HG03159 (cell line): ENCODE measurements at regions not wholly inside any gene's neighbourhood (a gene's known extent, or its start where the extent isn't known, plus 50 kb on each side); places are given as distances from the start of the nearest gene placed in this dataset.
"Not testable (repeated sequence)": the region's sequence is repeated elsewhere in the genome, so short reads cannot be mapped to it uniquely, and the experiment has no call there.

Experiments used
- ATAC-seq: cut with Tn5 transposase; IDR thresholded peaks from one replicate; pipeline ENCODE4 v1.9.1; 2021; ENCODE audit warnings: mild to moderate bottlenecking, moderate library complexity; ENCODE audit not compliant: unreplicated experiment

DNA sequence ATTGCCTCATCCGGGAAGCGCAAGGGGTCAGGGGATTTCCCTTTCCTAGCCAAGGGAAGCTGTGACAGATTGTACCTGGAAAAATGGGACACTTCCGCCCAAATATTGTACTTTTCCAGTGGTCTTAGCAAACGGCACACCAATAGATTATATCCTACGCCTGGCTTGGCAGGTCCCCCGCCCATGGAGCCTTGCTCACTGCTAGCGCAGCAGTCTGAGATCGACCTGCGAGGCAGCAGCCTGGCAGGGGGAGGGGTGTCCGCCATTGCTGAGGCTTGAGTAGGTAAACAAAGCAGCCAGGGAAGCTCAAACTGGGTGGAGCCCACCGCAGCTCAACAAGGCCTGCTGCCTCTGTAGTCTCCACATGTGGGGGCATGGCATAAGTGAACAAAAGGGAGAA lies 1075.4 kb upstream of the GOT2 start:
- not testable (repeated sequence) for ATAC-seq

DNA sequence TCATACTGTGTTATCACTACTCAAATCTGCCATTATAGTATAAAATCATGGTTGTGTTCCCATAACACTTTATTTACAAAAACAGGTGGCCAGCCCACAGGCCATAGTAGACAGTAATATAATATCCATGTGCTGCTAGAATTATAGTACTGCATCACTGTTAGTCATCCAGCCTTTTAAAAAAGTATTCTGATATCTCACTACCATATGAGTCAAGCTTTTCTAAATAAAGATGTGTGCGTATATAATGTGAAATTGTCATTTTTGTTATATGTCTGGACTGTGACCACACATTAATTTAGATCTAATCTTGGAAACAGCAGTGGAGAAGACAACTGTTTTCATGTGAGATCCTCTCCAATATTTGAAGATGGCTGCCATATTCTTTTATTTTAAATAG lies 1049.1 kb upstream of the GOT2 start:
- no peak for ATAC-seq

DNA sequence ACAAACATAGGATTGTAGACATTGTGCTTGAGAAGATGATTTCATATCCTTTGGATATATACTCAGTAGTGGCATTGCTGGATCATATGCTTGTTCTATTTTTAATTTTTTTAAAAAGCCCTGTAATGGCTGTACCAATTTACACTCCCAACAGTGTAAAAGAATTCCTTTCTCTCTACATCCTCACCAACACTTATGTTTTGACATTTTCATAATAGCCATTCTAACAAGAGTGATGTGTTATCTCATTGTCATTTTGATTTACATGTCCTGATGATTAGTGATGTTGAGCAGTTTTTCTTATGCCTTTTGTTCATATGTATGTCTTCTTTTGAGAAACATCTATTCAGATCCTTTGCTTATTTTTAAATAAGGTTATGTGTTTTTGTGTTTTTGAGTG lies 1039.2 kb upstream of the GOT2 start:
- no peak for ATAC-seq

DNA sequence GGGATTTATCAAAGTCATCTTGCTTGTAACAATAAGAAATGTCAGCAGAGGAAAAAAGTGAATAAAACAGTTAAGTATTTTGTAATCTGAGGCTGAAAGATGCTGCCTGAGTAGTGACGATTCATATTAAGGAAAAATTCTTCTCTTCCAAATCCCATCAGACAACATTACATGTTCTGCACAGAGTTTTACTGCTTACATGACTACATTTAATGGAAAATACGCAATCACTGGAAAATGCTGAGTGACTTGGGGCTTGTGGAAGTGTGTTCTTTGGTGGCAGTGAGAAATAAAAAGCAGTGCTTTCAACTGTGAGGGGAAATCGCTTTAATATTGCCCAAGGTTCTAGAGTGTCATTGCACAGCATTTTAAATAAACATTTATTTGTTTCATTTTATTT lies 1025.2 kb upstream of the GOT2 start:
- ATAC-seq: no peak

DNA sequence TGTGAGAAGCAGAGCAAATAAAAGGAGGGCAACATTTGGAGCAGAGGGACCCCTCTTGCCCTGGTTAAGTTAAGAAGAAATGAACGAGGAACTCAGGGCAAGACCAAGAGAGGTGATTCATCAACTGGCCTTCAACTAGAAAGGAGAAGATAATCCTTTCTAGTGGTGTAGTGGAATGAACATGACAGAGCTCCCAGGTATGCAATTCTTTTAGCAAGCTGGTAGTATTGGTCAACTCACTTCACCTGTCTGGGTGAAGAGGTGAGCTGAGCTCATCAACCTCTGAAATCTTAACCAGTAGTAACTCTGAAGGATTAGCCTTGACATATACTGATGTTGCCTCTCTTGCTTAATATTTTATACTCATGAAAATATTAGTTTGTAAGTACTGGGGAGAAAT lies 1024.7 kb upstream of the GOT2 start:
- no peak for ATAC-seq

DNA sequence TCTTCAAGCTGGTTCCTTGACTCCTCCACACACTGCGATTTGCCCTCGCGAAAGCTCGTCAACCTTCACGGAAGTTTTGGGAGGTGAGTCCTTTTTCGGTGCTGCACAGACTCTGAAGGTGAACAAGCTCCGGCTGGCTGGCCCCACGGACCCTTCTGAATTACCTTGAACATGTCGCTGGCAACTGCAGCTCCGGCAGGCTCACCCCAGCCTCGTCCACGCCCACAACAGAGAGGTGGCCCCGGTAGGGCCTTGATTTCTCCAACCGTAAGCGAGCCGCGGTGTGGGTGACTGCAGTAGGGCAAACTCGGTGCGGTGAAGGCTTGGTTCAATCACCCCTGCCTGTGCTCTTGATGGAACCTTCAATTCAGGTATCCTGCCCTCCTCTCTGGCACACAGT lies 1020.7 kb upstream of the GOT2 start:
- no peak for ATAC-seq

DNA sequence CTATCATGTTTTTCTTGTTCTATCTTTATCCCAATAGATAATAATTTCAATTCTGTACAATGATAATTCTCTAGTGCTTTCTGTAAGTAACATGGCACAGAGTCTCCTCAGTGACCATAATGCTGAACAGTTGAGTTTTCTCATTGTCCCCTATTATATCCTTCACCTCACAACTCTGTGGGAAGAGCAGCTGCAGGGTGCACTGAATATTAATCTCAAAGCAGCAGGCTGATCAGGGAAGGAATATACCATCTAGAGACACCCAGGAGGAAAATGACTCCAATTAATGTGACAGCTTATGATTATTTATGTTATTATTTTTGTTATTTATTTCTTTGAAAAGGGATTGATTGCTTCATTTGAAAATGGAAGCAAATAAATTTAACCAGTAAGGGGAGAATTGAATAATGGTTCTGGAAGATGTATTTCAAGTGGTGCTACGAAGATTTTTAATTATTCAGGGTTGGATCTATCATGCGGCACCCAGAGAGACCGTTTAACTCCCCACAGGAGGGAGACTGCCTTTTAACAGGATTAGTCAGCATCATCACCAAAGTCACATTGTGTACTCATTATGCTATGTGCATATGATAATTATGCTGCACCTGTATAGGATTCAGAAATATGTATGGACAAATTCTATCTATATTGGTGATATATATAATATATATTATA lies 1015.7 kb upstream of the GOT2 start:
- ATAC-seq: no peak

DNA sequence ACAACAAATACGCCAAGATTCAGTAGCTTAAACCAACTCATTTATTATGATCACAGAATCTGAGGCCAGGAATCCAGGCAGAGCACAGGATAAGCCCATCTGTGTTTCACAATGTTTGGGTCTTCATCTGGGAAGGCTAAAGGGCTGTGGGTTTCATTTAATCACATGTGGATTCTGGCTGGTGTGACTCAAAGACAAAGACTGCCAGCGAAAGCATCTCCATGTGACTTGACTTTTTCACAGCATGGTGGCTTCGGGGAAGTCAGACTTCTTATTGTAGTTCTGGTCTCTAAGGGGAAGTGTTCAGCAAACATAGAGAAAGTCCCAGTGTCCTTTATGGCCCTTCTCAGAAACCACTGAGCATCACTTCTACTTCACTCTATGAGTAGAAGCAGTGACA lies 1014.4 kb upstream of the GOT2 start:
- no peak for ATAC-seq

DNA sequence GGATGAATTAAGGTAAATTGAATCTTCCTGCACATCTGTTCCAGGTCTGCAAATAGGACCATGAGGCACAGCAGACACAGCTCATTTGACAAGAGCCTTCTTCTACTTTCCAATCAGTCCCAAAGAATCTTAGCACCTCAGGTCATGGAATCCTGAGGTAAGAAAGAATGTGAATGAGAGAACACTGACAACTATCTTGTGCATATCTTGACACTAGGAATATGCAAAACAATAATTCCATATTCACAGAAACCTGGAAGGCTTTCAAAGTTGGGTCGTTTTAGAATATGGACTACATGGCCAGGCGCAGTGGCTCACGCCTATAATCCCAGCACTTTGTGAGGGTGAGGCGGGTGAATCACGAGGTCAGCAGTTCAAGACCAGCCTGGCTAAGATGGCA lies 1009.4 kb upstream of the GOT2 start:
- ATAC-seq: no peak

DNA sequence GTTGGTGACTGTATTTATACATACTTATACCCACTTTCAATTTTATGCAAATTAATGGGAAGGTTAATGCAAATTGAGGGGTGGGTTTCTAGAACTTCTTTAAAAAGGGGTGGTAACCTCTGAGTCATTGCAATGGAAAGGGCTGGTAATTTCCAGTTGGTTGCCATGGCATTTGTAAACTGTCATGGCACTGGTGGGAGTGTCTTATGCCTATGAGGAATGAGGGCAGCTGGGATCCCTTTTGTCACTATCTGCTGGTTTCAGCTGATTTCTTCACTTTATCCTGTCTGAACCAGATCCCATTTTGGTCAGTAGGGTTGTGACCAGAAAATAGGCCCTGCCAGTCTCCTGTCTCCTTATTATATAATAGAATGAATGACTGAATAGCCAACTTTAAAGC lies 1006.7 kb upstream of the GOT2 start:
- ATAC-seq: no peak

DNA sequence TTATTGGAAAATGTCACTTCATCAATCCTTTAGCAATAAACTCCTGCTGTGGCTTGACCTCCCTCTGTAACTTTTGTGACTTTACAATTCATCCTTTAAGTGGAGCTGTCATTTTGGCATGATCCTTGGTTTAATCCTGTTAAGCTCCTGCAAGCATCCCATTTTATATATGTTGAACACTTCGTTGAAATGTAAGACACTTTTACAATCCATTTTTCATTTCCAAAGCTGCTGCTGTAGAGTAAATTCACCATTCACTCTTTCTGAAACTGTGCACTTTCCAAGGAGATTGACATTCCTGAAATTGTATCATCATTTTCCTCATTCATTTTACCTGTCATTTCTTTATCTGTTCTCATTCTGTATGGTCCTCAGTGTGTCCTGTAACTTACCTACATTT lies 1003.2 kb upstream of the GOT2 start:
- ATAC-seq: no peak

DNA sequence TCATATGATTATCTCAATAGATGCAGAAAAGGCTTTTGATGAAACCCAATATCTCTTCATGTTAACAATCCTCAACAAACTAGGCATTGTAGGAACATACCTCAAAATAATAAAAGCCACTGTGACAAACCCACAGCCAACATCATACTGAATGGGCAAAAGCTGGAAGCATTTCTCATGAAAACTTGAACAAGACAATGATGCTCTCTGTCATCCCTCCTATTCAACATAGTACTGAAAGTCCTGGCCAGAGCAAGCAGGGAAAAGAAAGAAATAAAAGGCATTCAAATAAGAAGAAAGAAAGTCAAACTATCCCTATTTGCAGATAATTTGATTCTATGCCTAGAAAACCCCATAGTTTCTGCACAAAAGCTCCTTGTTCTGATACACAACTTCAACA lies 999.2 kb upstream of the GOT2 start:
- no peak for ATAC-seq

DNA sequence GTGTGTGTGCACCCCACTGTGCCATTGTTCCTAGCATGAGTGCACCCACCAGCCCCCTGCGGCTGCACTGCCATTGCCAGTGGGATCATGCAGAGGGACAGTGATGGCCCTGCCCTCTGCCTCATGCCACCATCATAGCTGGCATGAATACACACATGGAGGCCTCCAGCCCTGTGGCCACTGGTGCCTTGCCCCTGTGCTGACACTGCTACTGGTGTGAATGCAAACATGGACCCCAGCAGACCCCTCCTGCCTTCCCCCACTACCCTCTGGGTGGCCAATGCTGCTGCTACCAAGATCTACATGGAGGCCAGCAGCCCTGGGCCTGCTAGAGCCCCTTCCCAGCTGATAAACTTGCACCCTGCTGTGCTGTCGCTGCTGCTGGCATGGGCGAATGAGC lies 995.5 kb upstream of the GOT2 start:
- no peak for ATAC-seq

DNA sequence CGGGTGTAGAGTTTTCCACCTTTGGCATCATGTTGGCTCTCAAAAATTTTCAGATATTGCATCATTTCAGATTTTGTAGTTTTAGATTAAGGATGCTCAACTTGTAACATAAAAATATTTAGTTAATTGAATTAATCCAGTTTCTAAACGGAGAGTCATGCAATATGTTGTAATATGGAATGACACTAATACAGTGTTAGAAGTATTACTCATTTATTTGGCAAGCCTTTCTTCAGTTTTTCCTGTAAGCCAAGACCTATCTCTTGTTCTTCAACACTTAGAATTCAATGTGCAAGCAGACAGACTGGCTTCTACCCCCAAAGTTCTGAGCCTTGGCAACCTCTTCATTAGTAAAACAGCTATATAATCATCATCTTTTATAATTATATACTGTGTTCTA lies 985.0 kb upstream of the GOT2 start:
- ATAC-seq: no peak

DNA sequence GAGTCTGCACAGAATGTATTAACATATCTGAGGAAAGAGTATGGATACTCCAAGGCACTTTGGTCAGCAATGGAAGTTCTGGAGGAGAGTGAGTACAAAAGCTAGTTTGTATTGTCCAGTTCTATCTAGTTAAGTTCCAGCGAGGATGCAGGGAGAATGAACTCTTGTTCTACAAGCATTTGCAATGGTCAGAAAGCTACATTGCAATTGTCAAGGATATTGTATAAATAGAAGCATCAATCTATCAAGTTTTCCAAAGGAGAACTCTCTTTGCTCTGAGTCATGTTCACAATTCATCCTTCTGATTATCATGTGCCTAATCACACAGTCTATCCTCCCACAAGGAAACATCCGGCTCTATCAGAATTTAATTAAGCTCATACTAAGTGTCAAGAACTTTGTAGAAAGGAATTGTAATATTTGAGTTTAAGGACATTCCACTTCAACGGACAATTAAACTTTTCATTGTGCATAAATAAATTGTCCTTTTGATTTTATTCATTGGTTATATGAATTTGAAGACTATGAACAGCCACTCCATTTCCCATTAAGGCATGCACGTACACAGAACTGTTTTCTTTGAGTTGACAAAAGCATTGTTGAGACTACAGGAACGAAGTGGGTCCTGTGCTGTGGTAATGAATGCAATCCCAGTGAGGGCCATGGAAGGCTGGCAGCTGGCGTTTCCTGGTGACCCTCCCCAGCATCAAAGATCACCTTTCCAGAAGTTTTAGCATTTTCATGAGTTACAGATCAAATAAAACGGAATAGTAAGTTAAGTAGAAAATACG lies 973.5 kb upstream of the GOT2 start:
- ATAC-seq: no peak

DNA sequence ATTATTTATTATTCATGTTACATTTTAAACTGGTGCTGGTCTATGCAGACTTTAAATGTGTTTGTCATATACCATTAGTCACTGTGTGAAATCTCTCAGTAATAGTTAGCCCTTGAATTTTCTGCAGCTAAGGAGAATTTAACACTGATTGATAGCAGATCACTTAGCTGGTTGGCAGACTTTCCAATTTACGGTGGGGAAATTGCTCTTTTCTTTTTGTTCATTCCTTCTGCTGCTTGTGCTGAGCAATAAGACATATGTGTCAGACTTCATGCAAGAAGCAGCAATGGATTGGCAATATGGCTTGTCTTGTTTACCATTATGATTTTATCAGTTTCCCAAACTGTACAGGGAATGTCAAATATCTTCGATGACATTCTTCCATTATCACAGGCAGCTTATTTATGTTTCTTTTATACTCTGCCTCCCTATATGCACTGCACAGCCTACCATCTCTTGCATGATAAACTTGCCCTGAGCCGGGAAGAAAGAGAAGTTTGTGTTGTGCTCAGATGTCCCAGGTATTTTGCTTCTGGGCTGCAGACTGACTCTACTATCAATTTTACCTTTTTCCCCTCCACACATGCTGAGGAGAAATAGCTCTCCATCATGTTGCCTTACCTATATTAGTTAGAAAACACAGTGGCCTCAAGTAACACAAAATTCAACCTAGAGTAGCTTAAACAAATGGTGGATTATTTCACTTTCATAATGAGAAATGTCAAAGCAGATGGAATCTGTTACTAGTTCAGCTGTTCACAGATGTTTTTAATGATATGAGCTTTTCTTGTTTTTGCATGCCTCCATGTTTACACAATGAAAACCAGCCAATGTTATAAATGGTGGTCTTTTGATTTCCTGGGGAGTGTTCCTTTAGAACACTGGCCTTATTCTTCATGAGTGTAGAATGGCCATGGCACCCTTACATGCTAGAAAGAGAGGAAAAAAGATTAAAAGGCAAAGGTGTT lies 968.1 kb upstream of the GOT2 start:
- ATAC-seq: no peak

DNA sequence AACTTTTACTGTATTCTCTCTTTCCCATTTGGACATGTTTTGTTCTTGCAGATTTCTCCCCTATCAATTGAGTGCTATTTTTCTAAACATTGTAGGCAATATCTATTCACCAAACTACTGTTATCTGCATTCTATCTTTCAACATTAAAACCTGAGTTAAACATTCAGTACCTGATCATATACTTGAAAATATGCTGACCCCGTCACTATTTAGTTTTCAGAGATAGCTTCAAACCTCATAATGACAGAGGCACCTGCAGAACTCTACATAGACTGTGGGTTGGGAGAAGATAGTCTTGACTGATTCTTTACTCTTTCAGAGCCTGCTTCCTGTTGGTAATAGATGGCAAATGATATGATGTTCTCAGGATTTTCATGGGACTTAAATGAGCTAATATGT lies 965.7 kb upstream of the GOT2 start:
- ATAC-seq: no peak

DNA sequence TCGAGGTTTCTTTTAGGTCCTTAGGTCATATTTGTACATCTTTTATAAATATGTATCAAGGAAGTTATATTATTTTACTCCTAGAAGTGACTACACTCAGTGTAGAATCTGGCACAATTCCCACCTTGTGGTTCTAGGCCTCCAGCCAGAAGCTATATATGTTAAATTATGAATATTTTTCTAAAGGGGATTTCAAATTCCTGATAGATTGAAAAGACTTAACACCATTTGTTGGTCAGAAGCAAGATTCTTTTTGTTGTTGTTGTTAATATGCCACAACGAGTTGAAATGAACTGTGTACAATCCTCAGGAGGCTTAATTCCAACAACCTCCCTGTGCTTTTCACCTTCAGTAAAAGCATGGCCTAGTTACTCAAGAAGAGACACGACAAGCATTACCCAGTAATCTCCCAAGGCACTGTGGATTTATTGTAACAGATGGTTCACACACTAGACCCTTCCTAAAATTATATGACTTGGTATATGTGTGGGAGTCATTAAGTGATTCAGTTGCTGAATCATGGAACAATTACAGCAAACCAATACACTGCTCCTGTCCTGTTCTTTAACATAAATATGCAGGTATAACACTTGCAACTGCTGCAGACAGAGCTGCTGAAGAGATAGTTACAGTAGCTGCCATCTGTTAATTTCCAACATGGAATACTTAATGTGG lies 964.4 kb upstream of the GOT2 start:
- no peak for ATAC-seq

DNA sequence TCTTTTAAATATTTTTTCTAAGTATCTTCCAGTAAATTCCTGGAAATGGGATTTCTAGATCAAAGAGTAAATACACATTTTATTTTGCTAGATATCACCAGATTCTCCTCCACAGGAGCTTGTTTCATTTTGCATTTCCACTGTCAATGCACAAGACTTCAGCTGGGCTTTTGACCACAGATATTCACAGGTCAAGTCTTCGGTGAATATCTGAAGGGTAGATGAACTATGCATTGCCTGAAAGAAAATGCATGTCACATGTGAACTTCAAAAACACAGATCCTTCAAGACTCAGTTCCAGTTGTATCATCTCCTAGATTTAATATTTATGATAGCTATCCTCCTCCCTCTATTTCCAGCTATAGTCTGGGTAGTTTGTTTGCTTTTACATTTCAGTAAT lies 963.6 kb upstream of the GOT2 start:
- no peak for ATAC-seq

DNA sequence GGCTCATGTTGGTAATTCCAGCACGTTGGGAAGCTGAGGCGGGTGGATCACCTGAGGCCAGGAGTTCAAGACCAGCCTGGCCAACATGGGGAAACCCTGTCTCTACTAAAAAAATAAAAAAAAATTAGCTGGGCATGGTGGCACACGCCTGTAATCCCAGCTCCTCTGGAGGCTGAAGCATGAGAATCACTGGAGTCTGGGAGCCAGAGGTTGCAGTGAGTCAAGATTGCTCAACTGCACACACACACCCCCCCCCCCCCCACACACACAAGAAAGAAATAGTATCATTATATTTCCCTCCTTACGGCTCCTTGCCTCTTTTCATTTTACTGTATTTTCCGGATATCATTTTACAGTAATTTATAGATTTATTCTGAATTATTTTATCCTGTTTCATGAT lies 963.1 kb upstream of the GOT2 start:
- ATAC-seq: no peak

DNA sequence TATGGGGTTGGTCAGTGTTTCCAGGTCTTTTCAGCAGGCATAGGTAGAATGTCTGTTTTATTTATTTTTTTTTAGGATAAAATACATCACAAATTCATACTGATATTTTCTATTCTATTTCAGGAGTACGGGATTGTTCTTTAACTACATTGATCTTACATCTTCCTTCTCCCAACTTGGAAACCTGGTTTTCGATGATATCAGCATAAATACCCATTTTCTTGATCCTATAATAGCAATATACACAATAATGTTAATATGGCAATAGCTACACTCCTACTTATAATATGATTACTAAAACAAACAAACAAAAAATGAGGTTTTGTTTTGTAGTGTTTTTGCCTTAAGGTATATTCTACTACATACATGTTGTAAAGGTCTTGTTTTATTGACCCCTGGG lies 962.4 kb upstream of the GOT2 start:
- ATAC-seq: no peak
